ENCODE measurements at regions not wholly inside any gene's neighbourhood (a gene's known extent, or its start where the extent isn't known, plus 50 kb on each side); places are given as distances from the start of the nearest gene placed in this dataset.

- TF ChIP-seq REST (IDR thresholded peaks at IDR 0.05; ENCODE audit: low read depth, low read length) (no peak), GABPA (IDR thresholded peaks at IDR 0.05; ENCODE audit: low read depth) (no peak), MXI1 (IDR thresholded peaks at IDR 0.05; ENCODE audit: low read depth, low read length) (no peak), ESRRA (IDR thresholded peaks at IDR 0.05; ENCODE audit: low read length) (no peak), BCL11A (IDR thresholded peaks at IDR 0.05; ENCODE audit: low read depth, low read length) (no peak), PML (IDR thresholded peaks at IDR 0.05; ENCODE audit: low read length) (no peak), PKNOX1 (IDR thresholded peaks at IDR 0.05) (no peak), POLR2A (IDR thresholded peaks at IDR 0.05; ENCODE audit: low read depth, low read length) (no peak)
- TF ChIP-seq, protein P1, sequence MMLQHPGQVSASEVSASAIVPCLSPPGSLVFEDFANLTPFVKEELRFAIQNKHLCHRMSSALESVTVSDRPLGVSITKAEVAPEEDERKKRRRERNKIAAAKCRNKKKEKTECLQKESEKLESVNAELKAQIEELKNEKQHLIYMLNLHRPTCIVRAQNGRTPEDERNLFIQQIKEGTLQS (IDR thresholded peaks at IDR 0.05; ENCODE audit: borderline replicate concordance, extremely low read depth, low read depth, low read length), result no peak
- TF ChIP-seq, protein P2, sequence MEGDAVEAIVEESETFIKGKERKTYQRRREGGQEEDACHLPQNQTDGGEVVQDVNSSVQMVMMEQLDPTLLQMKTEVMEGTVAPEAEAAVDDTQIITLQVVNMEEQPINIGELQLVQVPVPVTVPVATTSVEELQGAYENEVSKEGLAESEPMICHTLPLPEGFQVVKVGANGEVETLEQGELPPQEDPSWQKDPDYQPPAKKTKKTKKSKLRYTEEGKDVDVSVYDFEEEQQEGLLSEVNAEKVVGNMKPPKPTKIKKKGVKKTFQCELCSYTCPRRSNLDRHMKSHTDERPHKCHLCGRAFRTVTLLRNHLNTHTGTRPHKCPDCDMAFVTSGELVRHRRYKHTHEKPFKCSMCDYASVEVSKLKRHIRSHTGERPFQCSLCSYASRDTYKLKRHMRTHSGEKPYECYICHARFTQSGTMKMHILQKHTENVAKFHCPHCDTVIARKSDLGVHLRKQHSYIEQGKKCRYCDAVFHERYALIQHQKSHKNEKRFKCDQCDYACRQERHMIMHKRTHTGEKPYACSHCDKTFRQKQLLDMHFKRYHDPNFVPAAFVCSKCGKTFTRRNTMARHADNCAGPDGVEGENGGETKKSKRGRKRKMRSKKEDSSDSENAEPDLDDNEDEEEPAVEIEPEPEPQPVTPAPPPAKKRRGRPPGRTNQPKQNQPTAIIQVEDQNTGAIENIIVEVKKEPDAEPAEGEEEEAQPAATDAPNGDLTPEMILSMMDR (IDR thresholded peaks at IDR 0.05 in 2 of 3, conservative IDR thresholded peaks at IDR 0.05 in 1 of 3; ENCODE audit: control insufficient read depth in 2 of 3, extremely low read depth in 1 of 3, insufficient read depth in 1 of 3, low read depth in 3 of 3, low read length in 3 of 3), result no peak
- TF ChIP-seq, protein P3, sequence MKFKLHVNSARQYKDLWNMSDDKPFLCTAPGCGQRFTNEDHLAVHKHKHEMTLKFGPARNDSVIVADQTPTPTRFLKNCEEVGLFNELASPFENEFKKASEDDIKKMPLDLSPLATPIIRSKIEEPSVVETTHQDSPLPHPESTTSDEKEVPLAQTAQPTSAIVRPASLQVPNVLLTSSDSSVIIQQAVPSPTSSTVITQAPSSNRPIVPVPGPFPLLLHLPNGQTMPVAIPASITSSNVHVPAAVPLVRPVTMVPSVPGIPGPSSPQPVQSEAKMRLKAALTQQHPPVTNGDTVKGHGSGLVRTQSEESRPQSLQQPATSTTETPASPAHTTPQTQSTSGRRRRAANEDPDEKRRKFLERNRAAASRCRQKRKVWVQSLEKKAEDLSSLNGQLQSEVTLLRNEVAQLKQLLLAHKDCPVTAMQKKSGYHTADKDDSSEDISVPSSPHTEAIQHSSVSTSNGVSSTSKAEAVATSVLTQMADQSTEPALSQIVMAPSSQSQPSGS (IDR thresholded peaks at IDR 0.05; ENCODE audit: low read length), result no peak
These were observed 162.5 kb upstream of the TBL1X start for GRCh38 chrX:9302381-9302780.

Measured in GM12878 (cell line).